ENCODE measurements at regions not wholly inside any gene's neighbourhood (a gene's known extent, or its start where the extent isn't known, plus 50 kb on each side); places are given as distances from the start of the nearest gene placed in this dataset.
"Not testable (repeated sequence)": the region's sequence is repeated elsewhere in the genome, so short reads cannot be mapped to it uniquely, and the experiment has no call there.

DNA sequence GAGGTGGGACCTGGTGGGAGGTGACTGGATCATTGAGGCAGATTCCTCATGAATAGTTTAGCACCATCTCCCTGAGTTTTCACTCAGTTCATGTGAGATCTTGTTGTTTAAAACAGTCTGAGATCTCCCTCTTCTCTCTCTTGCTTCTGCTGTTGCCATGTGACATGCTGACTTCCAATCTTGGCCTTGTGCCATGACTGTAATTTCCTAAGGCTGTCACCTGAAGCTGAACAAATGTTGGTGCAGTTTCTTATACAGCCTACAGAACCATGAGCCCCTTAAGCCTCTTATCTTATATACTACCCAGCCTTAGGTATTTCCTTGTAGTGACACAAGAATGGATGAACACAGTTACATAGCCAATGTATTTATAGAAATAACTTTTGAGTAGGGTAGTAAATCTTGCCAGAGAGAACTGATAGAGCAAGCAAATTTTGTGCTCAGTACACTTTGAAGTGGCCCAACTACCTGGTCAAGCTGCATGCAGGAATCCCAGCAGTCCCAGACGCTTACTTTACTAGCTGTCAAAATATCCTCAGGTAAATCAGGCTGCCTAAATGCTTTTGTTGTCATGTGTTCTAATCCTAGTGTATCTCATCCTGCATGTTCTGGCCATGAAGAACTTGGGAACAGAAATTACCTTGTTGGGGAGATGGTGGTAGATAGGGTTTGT, 445.6 kb upstream of the MIS18BP1 start:
- DNase-seq, result peak; percentile 11

DNA sequence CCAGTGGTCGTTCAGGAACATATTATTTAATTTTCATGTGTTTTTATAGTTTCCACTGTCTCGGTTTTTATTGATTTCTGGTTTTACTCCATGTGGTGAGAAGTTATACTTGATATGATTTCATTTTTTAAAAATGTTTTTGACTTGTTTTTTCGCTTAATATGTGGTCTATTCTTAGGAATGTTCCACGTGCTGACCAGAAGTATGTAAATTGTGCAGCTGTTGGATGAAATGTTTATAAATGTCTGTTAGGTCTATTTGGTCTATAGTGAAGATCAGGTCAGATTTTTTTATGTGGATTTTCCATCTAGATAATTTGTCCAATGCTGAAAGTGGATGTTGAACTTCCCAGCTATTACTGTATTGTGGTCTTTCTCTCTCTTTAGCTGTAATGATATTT, 433.8 kb upstream of the MIS18BP1 start:
- no peak for DNase-seq

DNA sequence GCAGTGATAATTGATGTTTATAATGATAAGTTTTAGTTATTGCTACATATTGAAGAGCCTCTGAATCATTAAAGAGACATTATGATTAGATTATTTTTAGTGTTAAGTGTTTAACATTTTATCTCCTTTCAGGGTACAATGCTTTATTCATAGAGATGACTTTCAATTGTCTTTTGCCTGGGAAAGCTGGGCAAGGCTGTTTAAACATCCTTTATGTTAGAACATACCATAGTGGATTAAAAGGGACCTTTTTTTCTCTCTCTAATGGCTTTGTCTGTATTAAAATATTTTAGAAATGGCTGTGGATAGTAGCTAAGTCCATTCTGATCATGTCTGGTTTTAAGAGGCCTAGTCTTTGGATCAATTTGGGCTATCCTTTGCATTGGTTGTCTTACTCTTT, 427.5 kb upstream of the MIS18BP1 start:
- DNase-seq, result no peak

DNA sequence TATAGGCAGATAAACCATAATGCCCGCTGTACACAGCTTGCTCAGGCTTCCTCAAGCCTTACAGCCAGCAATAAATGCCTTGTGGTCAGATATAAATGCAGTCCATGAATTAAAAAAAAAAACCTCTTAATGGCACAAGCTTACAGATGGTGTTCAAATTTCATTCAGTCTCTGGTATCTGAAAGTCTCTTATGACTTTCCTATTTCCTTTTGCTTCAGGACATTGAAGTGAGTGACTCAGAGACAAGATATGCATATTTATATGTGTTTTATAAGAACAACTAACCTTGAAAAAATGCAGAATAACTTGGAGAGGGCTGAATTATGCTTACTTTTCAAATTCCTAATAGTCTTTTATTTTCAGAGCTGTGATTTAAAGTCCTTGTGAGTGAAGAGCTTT, 426.9 kb upstream of the MIS18BP1 start:
- no peak for DNase-seq

DNA sequence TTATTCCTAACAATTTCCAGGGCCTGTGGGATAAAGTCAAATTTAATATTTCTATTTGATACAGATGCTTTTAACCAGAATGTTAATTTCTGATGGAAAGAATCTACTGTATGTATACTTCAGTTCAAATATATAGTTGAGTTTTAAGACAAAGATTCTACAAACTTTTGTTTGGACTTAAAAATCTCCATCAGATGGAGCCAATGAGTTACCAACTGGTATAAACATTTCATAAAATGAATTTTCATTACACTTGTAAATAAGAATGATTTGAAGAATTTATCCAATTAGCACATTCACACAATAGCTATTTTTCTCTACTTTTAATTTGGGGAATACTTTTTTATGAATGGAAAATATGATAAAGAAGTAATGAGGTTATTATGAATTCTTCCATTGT, 425.2 kb upstream of the MIS18BP1 start:
- no peak for DNase-seq

DNA sequence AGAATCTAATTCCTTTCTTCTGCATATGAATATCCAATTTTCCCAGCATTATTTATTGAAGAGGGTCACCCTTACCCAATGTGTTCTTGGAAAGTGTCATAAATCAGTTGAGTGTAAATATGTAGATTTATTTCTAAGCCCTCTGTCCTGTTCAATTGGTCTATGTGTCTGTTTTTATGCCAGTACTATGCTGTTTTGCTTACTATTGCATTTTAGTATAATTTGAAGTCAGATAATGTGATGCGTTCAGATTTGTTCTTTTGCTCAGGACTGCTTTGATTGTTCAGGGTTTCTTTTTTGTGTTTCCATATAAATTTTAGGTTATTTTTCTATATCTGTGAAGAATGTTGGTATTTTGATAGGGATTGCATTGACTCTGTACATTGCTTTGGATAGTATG, 420.4 kb upstream of the MIS18BP1 start:
- DNase-seq, result no peak

DNA sequence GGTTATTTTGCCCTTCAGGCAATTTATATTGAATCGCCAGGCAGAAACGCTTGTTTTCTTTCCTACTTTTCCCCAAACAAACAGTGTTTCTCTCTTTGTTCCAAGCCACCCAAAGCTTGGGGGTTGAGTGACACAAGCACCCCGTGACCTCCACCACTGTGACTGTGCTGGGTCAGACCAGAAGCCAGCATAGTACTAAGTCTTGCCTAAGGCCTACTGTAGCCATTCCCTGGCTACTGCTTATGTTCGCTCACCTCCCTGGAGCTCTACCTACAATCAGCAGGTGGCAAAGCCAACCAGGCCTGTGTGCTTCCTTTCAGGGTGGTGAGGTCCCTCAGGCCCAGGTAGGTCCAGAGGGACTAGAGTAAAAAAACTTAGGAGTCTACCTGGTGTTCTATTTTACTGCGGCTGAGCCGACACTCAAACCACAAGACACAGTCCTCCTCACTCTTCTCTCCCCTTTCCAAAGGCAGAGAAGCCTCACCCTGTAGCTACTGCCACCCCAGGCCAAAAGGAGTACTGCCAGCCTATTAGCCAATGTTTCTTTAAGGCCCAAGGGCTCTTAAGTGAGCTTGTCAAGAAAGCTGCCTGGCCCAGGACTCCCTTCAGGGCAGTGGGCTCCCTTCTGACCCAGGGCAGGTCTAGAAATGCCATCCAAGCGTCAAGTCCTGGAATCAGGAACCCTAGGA, 411.8 kb upstream of the MIS18BP1 start:
- DNase-seq, result no peak

DNA sequence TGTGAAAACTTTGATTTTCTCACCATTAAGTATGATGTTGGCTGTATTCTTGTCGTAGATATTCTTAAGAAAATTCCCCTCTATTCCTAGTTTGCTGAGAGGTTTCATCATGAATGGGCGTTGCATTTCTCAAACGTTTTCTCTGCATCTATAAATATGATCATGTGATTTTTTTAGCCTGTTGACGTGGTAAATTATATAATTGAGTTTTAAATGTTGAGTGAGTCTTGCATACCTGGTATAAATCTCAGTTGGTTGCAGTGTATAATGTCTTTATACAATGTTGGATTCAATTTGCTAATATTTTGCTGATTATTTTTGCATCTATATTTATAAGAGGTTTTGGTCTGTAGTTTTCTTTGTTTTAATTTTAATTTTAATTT, 405.9 kb upstream of the MIS18BP1 start:
- DNase-seq, result no peak

DNA sequence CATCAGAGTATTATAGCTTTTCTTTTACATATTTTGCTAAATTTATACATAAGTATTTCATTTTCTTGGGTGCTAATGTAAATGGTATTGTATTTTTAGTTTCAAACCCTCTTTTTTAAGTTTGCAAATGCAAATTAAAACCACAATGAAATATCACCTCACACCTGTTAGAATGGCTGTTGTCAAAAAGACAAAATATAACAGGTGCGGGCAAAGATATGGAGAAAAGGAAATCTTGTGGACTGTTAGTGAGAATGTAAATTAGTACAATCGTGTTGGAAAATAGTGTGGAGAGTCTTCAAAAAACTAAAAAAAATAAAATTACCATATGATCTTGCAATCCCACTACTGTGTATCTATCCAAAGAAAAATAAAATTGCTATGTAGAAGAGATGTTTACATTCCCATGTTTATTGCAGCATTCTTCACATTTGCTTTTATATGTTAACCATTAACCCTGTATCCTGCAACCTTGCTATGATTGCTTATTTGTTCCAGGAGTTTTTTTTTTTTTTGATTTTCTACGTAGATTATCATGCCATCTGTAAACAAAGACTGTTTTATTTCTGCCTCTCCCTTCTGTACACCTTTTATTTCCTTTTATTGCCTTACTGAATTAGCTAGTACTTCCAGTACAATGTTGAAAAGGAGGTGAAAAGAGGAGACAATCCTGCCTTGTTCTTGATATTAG, 405.4 kb upstream of the MIS18BP1 start:
- DNase-seq, result no peak

DNA sequence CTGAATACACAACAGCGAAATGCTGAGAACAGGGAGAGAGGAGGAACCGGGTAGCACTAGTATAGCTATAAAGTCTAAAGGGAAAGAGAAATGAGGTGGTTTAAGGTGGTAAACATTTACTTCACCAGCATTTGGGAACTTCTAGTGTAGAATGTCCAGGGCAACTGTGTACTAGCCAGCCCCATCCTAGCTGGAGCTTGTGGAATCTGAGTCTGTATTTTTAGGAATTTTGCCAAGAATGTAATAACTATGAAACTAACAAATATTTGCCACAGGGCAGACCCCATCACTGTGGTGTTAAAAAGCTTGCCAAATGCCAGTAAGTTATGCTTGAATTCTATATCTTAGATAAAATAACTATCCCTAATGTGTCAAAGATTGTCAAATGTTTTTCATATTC, 398.9 kb upstream of the MIS18BP1 start:
- DNase-seq, result no peak

DNA sequence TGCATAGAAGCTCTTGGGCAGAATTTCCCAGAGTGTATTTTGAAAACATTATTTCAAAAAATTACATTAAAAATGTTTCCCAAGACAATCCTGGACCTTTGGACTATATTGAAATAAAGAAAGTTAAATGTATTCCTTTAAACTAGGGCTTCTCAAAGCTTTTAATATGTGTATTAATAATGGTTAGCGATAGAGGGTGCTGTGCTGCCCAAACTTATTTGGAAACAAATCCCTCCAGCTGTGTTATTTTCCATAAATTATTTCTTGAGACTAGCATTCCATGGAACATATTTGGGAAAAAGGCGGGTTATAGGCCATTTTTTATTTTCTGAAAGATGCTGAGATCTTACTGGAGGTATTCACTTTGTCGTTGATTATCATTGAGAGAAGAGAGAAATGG, 397.8 kb upstream of the MIS18BP1 start:
- no peak for DNase-seq

DNA sequence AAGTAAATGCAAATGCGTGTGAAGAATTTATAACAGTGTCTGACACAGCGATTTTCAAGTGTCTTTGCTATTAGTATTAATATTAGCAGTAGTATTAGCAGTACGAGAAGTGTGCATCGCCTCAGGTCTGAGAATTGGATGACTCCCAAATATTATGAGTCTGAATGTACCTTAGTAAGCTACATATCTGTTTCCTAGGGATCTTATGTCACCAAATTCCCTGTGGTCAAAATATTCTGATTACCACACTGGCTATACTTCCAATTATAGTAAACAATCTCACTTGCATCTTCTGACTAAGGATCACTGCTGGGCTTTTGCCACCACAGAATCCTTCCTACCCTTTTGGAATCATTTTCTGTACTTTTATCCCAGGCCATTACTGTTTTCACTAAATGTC, 396.0 kb upstream of the MIS18BP1 start:
- DNase-seq, result no peak

DNA sequence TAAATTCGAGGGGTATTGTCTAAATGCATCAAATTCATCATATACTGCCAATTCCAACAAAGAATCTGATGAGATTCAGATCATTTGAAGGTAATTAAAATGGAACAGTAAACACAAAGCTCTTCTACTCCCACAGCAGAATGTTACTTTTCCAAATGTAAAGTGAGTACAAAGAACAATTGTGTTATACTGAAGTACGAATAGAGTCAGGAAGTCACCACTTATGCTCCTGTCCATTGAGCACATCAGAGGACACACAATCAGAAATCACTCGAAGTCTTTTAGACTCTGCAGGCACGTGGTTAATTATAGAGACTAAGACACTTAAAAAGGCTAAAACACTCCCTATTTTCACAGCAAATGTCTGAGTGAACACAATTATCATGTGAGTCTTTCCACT, 388.5 kb upstream of the MIS18BP1 start:
- DNase-seq, result no peak

DNA sequence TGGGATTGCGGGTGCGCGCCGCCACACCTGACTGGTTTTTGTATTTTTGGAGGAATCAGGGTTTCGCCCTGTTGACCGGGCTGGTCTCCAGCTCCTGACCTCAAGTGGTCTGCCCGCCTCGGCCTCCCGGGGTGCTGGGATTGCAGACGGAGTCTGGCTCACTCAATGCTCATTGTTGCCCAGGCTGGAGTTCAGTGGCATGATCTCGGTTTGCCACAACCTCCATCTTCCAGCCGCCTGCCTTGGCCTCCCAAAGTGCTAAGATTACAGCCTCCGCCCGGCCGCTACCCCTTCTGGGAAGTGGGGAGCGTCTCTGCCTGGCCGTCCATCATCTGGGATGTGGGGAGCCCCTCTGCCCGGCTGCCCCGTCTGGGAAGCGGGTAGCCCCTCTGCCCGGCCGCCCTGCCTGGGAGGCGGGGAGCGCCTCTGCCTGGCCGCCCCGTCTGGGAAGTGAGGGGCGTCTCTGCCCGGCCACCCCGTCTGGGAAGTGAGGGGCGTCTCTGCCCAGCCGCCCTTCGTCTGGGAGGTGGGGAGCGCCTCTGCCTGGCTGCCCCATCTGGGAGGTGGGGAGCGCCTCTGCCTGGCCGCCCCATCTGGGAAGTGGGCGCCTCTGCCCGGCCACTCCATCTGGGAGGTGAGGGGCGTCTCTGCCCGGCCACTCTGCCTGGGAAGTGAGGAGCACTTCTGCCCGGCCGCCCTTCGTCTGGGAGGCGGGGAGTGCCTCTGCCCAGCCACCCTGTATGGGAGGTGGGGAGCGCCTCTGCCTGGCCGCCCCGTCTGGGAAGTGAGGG, 381.8 kb upstream of the MIS18BP1 start:
- DNase-seq, result not testable (repeated sequence)

DNA sequence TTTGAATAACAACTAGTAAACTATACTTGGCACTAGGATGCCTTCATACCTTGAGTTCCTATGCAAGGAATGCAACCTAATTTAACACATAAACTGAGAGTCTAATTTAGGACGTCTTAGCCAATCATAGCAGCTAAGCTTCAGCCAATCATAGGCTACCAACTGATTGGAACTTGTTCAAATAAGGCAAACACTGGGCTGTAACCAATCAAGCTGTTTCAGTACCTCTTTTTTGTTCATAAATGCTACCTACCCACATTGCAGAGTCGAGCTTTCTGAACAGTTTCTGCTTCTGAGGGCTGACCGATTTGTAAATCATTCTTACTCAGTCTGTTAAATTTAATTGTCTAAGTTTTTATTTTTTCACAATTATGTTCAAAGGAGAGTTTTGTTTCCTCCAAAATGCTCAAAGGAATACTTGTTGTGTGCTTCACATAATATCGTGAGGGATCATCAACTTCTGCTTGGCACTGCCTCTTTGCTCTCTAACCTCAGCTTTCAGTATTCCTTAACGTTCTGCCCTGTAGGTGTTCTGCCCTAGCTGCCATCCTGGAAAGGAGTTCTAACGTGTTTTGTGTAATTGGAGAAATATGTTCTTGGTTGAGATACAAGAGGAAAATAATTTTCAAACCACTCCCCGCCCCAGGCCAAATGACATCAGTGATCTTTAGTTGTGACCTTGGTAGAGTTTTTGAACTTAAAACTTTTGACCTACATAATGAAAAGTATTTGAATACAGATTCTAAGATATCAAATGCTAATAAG, 380.4 kb upstream of the MIS18BP1 start:
- no peak for DNase-seq

DNA sequence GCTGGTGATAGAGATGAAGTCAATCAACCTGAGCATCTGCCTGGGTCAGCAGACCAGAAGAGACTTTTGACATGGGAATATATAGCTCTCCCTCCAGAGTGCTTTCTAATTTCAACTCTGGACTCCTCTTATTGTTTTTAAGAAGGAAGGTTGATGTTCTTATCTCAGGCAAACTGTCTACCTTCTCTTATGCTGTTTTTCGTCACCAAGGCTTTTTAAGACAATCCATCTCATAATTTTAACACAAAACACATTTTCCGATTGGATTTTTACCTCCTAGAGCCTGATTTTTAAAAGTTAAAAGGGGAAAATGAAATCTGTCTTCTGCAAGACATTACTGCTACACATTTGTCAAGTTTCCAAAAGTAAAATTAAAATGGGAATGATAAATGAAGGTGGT, 368.7 kb upstream of the MIS18BP1 start:
- no peak for DNase-seq

DNA sequence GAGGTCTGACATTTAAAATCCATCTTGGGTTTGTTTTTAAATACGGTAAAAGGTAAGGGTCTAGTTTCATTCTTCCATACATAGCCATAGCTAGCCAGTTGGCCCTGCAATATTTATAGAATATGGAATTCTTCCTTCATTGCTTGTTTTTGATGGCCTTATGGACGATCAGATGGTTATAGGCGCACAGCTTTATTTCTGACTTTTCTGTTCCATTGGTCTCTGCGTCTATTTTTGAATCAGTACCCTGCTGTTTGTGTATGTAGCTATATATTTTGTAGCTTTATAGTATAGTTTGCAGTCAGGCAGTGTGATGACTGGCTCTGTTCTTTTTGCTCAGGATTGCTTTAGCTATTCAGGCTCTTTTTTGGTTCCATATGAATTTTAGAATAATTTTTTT, 366.8 kb upstream of the MIS18BP1 start:
- no peak for DNase-seq

DNA sequence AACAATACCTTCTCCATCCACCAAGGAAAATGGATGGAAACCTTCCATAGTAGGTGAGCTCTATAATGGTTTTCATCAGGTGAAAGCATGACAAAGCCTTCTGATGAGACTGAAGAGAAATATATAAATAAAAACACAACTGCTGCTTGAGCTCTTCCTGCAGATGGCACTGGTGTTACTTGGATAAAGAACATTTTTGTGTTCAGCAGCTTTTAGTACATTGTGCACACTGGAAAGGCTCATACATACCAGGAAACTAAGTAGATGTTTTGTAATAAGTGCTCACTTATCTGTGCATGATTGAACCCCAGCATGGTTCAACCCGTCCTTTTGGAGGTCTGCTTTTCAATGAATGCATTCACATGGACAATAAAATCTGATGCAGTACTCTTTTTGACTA, 357.3 kb upstream of the MIS18BP1 start:
- no peak for DNase-seq

DNA sequence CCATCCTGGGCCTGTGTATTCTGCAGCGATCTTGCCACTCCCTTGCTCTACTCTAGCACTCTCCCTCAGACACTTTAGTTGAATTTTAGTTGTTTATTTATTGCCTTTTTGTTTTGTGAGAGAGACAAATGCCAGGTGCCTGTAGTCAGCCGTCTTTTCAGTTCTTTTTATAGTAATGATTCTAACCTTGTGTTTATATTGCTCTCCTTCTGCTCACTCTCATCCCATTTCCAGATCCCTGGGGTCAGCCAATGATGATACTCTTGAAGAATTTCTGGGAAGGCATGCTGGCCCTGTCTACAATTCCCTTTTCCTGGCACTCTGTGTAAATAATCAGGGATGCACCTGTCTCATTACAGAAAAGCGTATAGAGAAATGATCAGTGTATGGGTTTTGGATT, 334.1 kb upstream of the MIS18BP1 start:
- no peak for DNase-seq

DNA sequence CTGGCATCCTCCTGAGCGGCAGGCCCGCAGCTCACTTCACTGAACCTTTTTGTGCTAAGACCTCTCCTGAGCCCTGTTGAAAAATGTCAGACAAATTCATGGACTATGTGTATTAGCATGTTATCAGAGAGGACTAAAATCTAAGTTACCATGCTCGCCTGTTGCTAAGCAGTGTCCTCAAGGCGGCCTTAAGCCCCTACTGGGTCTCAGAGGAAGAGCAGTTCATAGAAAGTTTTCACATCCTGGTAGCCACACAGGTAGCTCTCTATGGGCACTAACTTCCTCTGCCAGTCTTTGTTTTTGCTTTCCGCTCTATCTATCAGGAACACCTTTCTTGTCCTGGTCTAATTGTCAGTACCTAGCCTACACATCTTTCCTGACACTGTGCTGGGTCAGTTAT, 306.6 kb upstream of the MIS18BP1 start:
- no peak for DNase-seq

DNA sequence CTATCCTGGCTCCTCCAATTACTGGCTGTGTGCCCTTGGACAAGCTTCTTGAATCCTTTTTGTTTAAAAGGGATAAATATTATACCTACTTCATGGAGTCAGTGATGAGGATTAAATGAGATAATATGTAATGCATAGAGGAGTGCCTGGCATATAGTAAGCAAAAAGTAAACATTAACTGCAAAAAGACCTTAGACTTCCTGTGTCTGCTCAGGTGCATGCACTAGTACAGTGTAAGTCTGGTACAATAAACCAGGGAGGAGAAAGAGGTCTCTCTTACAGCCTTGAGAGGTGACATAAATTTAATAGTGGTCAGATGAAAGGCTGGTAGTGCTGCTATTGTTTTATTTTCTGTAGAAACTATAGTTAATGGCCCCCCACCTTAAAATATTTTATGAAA, 305.2 kb upstream of the MIS18BP1 start:
- DNase-seq, result no peak

DNA sequence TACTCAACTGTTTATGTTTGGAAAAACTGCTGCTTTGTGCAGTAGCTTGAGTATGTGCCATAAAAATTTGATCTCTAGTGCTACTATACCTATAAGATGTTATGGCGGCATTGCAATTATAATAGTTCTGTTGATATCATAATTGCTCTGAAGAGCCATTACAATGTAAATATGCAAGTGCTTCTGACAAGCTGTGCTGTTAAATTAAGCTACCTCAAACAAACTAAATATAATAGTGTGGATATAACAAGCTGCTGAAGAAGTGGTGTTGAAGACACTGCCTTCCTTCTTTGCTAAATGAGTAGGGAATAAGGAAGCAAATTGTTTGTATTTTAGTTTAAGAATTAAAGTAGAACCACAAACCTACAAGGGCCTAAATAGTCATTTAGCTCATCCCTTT, 301.0 kb upstream of the MIS18BP1 start:
- DNase-seq, result no peak

Data from COR-L47 (cell line).